NCI-H2196 (cell line): ENCODE measurements at regions not wholly inside any gene's neighbourhood (a gene's known extent, or its start where the extent isn't known, plus 50 kb on each side); places are given as distances from the start of the nearest gene placed in this dataset.

Experiments
- DNase-seq: peaks from one replicate; lab custom pipeline; 2025; ENCODE audit not compliant: unreplicated experiment; lab: John Stamatoyannopoulos, UW

GRCh38 chr3:14335774-14336748 is 66.3 kb upstream of the SLC6A6 start:
- DNase-seq: peak; percentile 33

- DNase-seq: no peak
Measured at GRCh38 chr3:14336749-14337598, 65.4 kb upstream of the SLC6A6 start.

- DNase-seq: no peak
Measured at GRCh38 chr3:14337828-14338227, 64.6 kb upstream of the SLC6A6 start.

- no peak for DNase-seq
Measured at GRCh38 chr3:14338242-14338641, 64.2 kb upstream of the SLC6A6 start.

- DNase-seq: no peak
Measured at GRCh38 chr3:14338898-14339458, 63.4 kb upstream of the SLC6A6 start.

- DNase-seq: no peak
Measured at GRCh38 chr3:14340960-14341708, 61.3 kb upstream of the SLC6A6 start.

- no peak for DNase-seq
Measured at GRCh38 chr3:14343338-14344112, 58.9 kb upstream of the SLC6A6 start.

GRCh38 chr3:14344351-14344750 is 58.1 kb upstream of the SLC6A6 start:
- no peak for DNase-seq

- no peak for DNase-seq
Measured at GRCh38 chr3:14345496-14346150, 56.8 kb upstream of the SLC6A6 start.

- no peak for DNase-seq
Measured at GRCh38 chr3:14346191-14346590, 56.2 kb upstream of the SLC6A6 start.

- DNase-seq: no peak
Measured at GRCh38 chr3:14346642-14347041, 55.8 kb upstream of the SLC6A6 start.

- DNase-seq: no peak
Measured at GRCh38 chr3:14347110-14347509, 55.3 kb upstream of the SLC6A6 start.

GRCh38 chr3:14351617-14352001 is 50.8 kb upstream of the SLC6A6 start:
- DNase-seq: no peak

GRCh38 chr3:14352002-14352627 is 50.3 kb upstream of the SLC6A6 start:
- DNase-seq: no peak
